BE2C (cell line): ENCODE measurements at regions not wholly inside any gene's neighbourhood (a gene's known extent, or its start where the extent isn't known, plus 50 kb on each side); places are given as distances from the start of the nearest gene placed in this dataset.

Experiments
- DNase-seq: peaks from one replicate; pipeline ENCODE4 v3.0.0-alpha.2; 2020
- H3K27me3 ChIP-seq: fragments of 250-450 bp; sonication (Bioruptor Pico); 2 replicates; pipeline ENCODE4 v1.5.1; 2020; ENCODE audit warnings: mild to moderate bottlenecking
- H3K36me3 ChIP-seq: fragments of 250-450 bp; sonication (Bioruptor Pico); 2 replicates; pipeline ENCODE4 v1.5.1; 2020; ENCODE audit warnings: mild to moderate bottlenecking
- H3K4me1 ChIP-seq: fragments of 250-450 bp; sonication (Bioruptor Pico); 2 replicates; pipeline ENCODE4 v1.5.1; 2020
- H3K4me3 ChIP-seq: 2 replicates; pipeline ENCODE4 v1.5.1; 2011; ENCODE audit warnings: low read depth, low read length
- H3K9me3 ChIP-seq: fragments of 250-450 bp; sonication (Bioruptor Pico); 2 replicates; pipeline ENCODE4 v1.5.1; 2020
- TF ChIP-seq, protein P1 (sequence below): IDR thresholded peaks from 2 replicates; pipeline ENCODE4 v1.5.1; 2012; ENCODE audit warnings: mild to moderate bottlenecking, low read depth, low read length

DNA sequence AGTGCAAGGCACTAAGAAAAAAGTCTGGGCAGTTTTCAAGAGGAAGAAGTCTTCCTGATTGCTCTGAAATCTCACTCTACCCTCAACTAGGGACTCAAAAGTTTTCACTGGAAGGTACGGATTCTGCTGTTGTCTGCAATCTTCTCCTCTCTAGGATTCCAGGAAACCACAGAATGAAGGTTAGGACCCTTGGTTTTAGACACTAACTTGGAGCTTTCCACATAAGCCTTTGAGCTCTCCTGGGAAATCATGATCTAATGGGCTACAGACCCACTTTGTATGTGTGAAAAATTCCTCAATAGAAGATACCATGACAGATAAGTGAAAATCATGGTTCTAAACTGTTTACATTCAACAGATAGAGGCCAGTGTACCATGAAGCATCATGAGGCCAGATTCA is 265.1 kb downstream of the PSAT1 start:
- no peaks in the 10 kb centered on the region for H3K9me3 ChIP-seq
- TF ChIP-seq, protein P1, sequence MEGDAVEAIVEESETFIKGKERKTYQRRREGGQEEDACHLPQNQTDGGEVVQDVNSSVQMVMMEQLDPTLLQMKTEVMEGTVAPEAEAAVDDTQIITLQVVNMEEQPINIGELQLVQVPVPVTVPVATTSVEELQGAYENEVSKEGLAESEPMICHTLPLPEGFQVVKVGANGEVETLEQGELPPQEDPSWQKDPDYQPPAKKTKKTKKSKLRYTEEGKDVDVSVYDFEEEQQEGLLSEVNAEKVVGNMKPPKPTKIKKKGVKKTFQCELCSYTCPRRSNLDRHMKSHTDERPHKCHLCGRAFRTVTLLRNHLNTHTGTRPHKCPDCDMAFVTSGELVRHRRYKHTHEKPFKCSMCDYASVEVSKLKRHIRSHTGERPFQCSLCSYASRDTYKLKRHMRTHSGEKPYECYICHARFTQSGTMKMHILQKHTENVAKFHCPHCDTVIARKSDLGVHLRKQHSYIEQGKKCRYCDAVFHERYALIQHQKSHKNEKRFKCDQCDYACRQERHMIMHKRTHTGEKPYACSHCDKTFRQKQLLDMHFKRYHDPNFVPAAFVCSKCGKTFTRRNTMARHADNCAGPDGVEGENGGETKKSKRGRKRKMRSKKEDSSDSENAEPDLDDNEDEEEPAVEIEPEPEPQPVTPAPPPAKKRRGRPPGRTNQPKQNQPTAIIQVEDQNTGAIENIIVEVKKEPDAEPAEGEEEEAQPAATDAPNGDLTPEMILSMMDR = no peak
- no peaks in the 10 kb centered on the region; the same call in 1 of the 2 replicates for H3K4me1 ChIP-seq
- H3K36me3 ChIP-seq = no peaks in the 10 kb centered on the region
- no peak for DNase-seq
- H3K27me3 ChIP-seq = no peaks in the 10 kb centered on the region
- no peak overlapping the region for H3K4me3 ChIP-seq

DNA sequence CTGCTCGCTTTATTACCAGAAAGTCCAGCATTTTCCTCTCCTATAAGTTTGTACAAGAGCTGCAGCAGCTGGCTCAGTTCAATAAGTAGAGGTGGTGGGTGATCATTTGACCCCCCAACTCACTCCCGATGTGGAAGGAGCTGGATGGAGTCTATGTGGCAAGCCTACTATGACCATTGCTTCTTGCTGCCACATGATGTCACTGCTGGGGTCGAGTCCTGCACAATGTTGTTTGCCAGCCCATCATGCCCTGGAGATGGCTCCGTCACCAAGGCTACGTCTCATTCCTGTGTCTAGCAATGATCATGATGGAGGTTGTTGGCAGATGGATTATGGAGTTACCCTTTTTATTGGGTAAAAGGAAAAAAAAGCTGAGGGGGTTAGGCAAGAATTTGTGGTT is 266.3 kb downstream of the PSAT1 start:
- Histone ChIP-seq H3K9me3 (no peaks in the 10 kb centered on the region), H3K4me3 (no peak overlapping the region), H3K4me1 (peaks cover 3% of the 10 kb centered on the region), H3K36me3 (no peaks in the 10 kb centered on the region), H3K27me3 (no peaks in the 10 kb centered on the region)
- TF ChIP-seq, protein P1 = peak; percentile 26; the same call in 1 of the 2 replicates
- peak; percentile 16 for DNase-seq

DNA sequence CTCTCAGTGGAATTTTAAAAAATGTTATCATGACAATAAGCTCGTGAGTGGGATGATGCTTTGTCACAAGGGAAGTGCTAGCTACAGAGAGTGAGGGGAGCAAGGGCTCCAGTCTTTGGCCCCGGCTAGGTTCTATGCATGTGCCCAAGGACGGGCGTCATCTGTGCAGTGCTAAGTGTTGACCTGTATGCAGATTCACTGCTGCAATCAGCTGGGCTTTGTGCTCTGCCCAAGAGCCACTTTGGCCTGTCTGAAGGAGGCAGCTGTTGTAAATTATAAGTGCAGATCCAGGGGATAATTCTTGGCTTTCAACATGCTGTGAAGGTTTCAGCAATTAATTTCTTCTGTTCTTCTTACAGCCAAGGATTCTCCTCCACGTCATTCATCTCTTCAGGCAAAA is 268.6 kb downstream of the PSAT1 start:
- Histone ChIP-seq H3K27me3 (no peaks in the 10 kb centered on the region), H3K4me3 (no peak overlapping the region), H3K36me3 (no peaks in the 10 kb centered on the region), H3K9me3 (no peaks in the 10 kb centered on the region), H3K4me1 (peaks cover 3% of the 10 kb centered on the region)
- DNase-seq = no peak
- TF ChIP-seq, protein P1 = no peak

DNA sequence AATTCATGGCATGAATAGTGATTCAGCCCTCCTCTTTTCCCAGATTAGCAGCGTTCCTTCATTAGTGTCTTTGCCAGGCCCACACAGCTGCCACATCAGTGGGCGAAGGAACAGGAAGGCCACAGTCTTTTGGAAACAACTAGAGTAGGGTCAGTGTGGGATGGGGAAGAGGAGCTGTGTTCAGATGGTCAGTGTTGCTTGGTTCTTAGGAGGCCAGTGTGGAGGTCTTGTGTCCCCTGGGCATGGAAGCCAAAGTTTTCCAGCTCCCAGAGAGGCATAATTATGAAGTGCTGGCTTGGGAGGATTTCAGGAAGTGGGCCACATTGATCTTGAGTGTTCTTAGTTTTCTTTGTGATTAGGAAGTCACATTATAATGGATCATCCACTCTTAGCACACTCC is 269.6 kb downstream of the PSAT1 start:
- TF ChIP-seq, protein P1 = no peak
- H3K4me1 ChIP-seq = peaks cover 3% of the 10 kb centered on the region
- DNase-seq = no peak
- H3K36me3 ChIP-seq = no peaks in the 10 kb centered on the region
- H3K27me3 ChIP-seq = no peaks in the 10 kb centered on the region
- H3K4me3 ChIP-seq = no peak overlapping the region
- H3K9me3 ChIP-seq = no peaks in the 10 kb centered on the region

DNA sequence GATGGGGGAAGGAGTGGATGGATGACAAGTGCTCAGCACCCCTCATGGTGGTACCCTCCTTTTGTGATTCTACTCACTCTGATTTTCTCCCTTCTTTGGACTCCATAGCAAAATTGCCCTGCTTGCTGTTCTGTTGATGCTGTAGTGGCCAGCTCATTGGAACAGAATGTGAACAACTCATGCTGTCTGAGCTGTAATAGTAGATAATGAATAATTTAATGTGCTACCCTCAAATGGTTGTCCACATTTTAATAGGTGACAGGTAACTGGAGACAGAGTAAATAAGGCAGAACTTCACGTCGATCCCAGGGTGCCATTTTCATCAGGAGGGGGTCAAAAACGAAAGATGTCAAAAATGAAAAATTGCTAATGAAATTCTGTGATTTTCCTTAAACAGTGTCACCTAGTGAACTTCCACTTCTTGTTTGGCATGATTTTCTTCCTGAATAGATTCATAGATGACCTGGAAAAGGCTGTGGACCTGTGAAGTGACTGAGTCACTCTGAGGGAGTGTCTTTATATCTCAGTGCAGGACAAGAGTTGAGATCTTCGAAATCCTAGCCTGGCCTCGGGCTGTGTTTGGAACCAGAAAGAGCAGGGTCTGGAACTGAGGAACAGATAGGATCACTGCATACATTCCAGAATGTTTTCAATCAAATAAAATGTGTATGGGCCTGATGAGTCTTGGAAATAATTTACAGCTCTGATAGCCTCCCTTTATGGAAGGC is 270.2 kb downstream of the PSAT1 start:
- TF ChIP-seq, protein P1 = no peak

DNA sequence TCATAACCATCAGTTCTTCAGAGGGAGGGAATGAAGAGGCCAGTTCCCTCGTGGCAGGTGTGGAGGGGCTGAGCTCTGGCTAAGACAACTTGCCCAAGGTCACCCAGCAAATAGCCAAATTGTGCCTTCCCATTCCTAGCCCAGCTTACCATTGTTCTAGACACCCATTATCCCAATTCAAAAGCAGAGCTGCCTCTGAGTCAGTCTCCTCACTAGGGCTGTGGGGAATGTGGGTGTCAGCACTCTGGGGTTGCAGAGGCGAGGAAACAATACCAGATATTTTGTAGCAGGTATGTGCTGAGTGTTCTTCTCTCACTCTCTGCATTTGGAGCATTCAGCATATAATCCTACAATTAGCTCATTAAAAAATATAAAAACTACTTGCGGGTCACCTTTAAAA is 270.8 kb downstream of the PSAT1 start:
- no peak for DNase-seq
- Histone ChIP-seq H3K36me3 (no peaks in the 10 kb centered on the region), H3K27me3 (no peaks in the 10 kb centered on the region), H3K4me3 (no peak overlapping the region), H3K4me1 (peaks cover 3% of the 10 kb centered on the region), H3K9me3 (no peaks in the 10 kb centered on the region)
- TF ChIP-seq, protein P1 = no peak

More for the DNA sequence above, 270.2 kb downstream of the PSAT1 start:
- no peaks in the 10 kb centered on the region for H3K9me3 ChIP-seq
- H3K36me3 ChIP-seq = no peaks in the 10 kb centered on the region
- H3K4me3 ChIP-seq = no peak overlapping the region
- no peaks in the 10 kb centered on the region for H3K27me3 ChIP-seq
- peaks cover 3% of the 10 kb centered on the region for H3K4me1 ChIP-seq
- peak; percentile 32 for DNase-seq
